Retinal pigment epithelial cell (primary cell): ENCODE measurements at regions not wholly inside any gene's neighbourhood (a gene's known extent, or its start where the extent isn't known, plus 50 kb on each side); places are given as distances from the start of the nearest gene placed in this dataset.

Experiments used
- DNase-seq: peaks from one replicate; pipeline ENCODE4 v3.0.0-alpha.2; 2010; ENCODE audit warnings: low read depth
- H3K4me3 ChIP-seq: 2 replicates; pipeline ENCODE4 v1.5.1; 2011; ENCODE audit warnings: mild to moderate bottlenecking, low read length, control low read depth, moderate library complexity
- TF ChIP-seq, protein P1 (sequence below): conservative IDR thresholded peaks from 2 replicates; pipeline ENCODE4 v1.5.1; 2011; ENCODE audit warnings: low read depth, low read length, control low read depth, inconsistent platforms

DNA sequence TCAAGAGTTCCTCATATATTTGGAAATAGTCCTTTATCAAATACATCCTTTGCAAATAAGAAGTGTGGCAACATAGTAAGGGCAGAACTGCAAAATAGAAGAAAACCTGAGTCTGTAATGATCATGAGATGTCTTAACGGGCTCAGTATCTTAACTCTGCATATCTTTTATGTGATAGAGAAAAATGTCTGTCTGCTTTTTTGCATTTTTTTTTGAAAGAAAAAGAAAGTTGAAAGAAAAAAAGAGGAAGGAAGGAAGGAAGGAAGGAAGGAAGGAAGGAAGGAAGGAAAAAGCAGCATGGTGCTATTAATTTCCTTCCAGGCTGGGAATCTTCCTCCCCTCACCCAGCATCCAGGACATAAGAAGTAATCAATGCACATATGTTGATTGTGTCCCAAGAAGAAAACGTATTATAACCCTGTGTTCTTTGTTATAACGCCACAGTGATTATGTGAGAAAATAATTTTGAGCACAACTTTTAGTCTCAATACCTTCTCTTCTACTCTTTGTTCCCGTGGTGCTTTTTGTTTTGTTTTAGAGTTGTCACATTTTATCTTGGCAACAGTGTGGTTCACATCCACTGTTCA lies 58.7 kb upstream of the PCSK2 start:
- no peak for DNase-seq
- TF ChIP-seq, protein P1, sequence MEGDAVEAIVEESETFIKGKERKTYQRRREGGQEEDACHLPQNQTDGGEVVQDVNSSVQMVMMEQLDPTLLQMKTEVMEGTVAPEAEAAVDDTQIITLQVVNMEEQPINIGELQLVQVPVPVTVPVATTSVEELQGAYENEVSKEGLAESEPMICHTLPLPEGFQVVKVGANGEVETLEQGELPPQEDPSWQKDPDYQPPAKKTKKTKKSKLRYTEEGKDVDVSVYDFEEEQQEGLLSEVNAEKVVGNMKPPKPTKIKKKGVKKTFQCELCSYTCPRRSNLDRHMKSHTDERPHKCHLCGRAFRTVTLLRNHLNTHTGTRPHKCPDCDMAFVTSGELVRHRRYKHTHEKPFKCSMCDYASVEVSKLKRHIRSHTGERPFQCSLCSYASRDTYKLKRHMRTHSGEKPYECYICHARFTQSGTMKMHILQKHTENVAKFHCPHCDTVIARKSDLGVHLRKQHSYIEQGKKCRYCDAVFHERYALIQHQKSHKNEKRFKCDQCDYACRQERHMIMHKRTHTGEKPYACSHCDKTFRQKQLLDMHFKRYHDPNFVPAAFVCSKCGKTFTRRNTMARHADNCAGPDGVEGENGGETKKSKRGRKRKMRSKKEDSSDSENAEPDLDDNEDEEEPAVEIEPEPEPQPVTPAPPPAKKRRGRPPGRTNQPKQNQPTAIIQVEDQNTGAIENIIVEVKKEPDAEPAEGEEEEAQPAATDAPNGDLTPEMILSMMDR = no peak
- H3K4me3 ChIP-seq = no peak overlapping the region

DNA sequence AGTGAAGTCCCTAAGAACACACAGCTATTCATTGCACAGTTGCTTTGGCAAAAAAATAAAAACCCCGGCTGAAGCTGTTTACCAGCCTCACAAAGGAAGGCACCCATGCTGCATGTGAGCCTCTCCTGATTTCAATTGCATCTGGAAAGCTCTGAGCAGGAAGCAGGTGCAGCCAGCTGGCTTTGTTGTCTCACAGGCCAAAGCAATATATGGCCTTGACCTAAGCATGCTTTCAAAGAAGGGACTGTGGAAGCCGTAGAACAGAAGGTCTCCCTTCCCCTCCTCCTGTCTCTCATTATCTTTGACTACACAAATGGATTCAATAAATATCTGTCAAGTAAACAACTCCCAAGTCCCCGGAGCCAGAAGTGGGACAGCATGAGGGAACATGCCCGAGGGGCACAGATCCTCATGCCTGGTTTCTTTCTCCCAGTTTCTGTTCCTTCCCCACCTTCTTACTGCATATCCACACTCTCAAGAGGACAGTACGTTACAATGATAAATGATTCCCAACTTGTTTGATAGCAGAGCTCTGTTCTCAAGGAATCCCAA lies 57.2 kb upstream of the PCSK2 start:
- TF ChIP-seq, protein P1 = no peak

DNA sequence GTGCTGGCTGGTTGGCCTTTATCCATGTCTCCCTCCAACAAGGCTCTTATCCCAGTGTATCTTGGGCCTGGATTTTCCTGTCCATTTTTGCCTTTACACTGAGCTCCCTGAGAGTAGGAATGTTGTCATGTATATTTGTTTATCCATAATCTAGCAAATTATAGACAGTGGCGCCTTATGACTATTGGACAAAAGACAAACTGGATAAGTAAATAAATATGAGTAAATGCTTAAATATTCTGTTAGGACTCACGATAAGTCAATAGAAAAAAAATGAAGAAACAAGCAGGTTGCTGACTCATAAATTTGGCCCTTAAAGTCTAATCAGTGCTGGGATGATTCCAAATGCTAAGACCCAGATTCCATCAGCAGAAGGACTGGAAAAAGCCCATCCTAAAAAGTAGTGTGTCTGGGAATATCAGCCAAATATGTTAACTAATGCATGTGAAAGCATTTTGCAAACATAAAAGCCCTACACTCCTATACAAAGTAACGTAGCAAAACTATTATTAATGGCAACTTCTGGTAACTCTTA lies 55.0 kb upstream of the PCSK2 start:
- DNase-seq = no peak
- no peak overlapping the region for H3K4me3 ChIP-seq
- TF ChIP-seq, protein P1 = no peak

More for the DNA sequence above, 57.2 kb upstream of the PCSK2 start:
- H3K4me3 ChIP-seq = no peak overlapping the region
- no peak for DNase-seq

DNA sequence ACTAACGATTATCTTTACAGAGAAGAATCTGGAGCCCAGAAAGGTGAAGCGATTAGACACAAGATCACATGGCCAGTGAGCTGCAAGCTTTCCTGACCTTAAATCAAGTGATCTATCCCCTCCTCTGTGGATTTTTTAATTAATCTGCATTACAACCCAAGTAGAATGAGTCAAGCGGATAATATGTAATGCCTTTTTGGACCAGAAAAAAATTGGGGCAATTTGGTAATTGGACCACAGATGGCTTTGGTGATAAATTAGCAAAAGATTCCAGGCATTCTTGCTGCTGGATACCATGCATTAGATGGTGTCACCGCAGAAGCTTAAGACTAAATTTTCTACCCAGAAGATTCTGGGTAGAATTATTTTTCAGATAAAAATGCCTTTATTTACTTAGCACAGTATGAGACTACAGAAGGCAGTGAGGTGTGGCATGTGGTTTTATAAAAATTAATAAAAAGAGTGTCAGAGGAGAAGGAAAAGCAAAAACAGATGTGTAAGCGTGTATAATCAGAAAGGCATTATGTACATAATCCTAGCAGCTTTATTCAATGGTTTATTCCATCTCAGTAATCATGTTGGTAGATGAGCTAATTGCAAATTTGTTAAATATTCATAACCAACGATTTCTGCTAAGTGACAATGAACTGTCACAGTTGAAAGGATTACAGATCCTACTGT lies 53.9 kb upstream of the PCSK2 start:
- no peak overlapping the region for H3K4me3 ChIP-seq
- DNase-seq = peak; percentile 72
- TF ChIP-seq, protein P1 = no peak
